Activated CD4-positive, alpha-beta T cell treated with anti-CD3 and anti-CD28 coated beads for 36 hours (primary cell): ENCODE measurements at regions not wholly inside any gene's neighbourhood (a gene's known extent, or its start where the extent isn't known, plus 50 kb on each side); places are given as distances from the start of the nearest gene placed in this dataset.

Source experiments
- ATAC-seq: fragments of 200-7000 bp; cut with Tn5 transposase; one replicate; pipeline ENCODE4 v1.10.0; 2021; ENCODE audit warnings: mild to moderate bottlenecking, moderate library complexity
- CTCF ChIA-PET: fragments of 350-600 bp; sonication (Branson Sonifier 250); formaldehyde crosslinking; loops from one replicate; lab custom pipeline; 2021; ENCODE audit warnings: antibody characterized with exemption; lab: Charles Lee
- POLR2A ChIA-PET: fragments of 350-600 bp; sonication (Branson Sonifier 250); formaldehyde crosslinking; loops from one replicate; lab custom pipeline; 2021; ENCODE audit warnings: antibody characterized with exemption, inconsistent platforms; lab: Charles Lee
- DNase-seq: peaks from one replicate; pipeline ENCODE4 v3.0.0-alpha.2; 2020
- H3K27ac Mint-ChIP-seq: one replicate; pipeline ENCODE4 v1.8.0; 2021; ENCODE audit warnings: mixed read lengths
- H3K27me3 Mint-ChIP-seq: one replicate; pipeline ENCODE4 v1.8.0; 2021; ENCODE audit warnings: mixed read lengths
- H3K36me3 Mint-ChIP-seq: one replicate; pipeline ENCODE4 v1.8.0; 2021; ENCODE audit warnings: low read depth, mixed read lengths
- H3K4me1 Mint-ChIP-seq: one replicate; pipeline ENCODE4 v1.8.0; 2021; ENCODE audit warnings: mixed read lengths
- H3K4me3 Mint-ChIP-seq: one replicate; pipeline ENCODE4 v1.8.0; 2021; ENCODE audit warnings: mild to moderate bottlenecking, moderate library complexity, mixed read lengths
- H3K9me3 Mint-ChIP-seq: one replicate; pipeline ENCODE4 v1.8.0; 2021; ENCODE audit warnings: low read depth, mixed read lengths
- intact Hi-C, 2 experiments: fragments of 100-400 bp; cut with DNase I in 1 of 2; cut with micrococcal nuclease in 1 of 2; formaldehyde crosslinking; loops; one replicate each; pipeline versions ENCODE4 v1.14.2 to v1.15.1; 2022 to 2024; cut with DNase I, micrococcal nuclease

GRCh38 chrX:69110116-69110530 lies 55.1 kb downstream of the PJA1 start:
- intact Hi-C loops: no loop called here
- H3K27ac Mint-ChIP-seq: no peak overlapping the region
- no peaks in the 10 kb centered on the region for H3K36me3 Mint-ChIP-seq
- no peaks in the 10 kb centered on the region for H3K4me1 Mint-ChIP-seq
- ATAC-seq (no peak), DNase-seq (no peak)
- no peaks in the 10 kb centered on the region for H3K9me3 Mint-ChIP-seq
- H3K27me3 Mint-ChIP-seq: peaks cover 4% of the 10 kb centered on the region
- no peak overlapping the region for H3K4me3 Mint-ChIP-seq
- ChIA-PET POLR2A (no interaction called here), CTCF (no interaction called here)

GRCh38 chrX:69109706-69110105 lies 55.5 kb downstream of the PJA1 start:
- no peak for DNase-seq
- Mint-ChIP-seq H3K4me1 (no peaks in the 10 kb centered on the region), H3K27ac (no peak overlapping the region), H3K27me3 (peaks cover 4% of the 10 kb centered on the region), H3K4me3 (no peak overlapping the region), H3K9me3 (no peaks in the 10 kb centered on the region), H3K36me3 (no peaks in the 10 kb centered on the region)
- no peak for ATAC-seq
- ChIA-PET POLR2A (no interaction called here), CTCF (no interaction called here)
- intact Hi-C loops: no loop called here

DNA sequence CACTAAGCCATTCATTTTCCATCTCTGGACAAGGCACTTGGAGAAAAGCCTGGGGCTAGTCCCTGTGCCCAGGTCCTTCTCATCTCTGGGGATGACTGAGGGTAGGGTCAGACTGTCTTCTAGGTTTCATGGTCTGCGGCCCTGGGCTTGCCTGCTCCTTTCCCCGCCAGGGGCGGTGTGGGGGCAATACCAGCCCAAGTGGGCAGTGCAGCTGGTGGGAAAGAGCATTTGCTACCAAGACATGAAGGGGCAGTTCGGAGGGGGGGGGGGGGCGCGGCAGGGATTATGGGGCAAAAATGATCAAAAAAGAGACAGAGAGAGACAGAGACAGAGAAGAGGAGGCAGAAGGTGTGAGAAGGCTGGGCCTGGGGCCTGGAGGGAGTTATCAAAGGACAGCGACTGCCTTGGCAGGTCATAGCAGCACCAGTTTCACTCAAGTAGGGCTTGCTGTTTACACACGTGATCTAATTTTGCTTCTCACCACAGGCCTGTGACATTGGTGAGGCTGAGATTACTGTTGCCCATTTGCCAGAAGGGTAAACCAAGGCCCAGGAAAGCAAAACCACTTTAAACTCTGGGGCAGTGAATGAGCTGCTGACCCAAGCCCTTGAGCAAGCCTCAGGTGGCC lies 56.1 kb downstream of the PJA1 start:
- no peaks in the 10 kb centered on the region for H3K9me3 Mint-ChIP-seq
- no peak overlapping the region for H3K27ac Mint-ChIP-seq
- DNase-seq (no peak), ATAC-seq (no peak)
- H3K4me3 Mint-ChIP-seq: no peak overlapping the region
- CTCF ChIA-PET: no interaction called here
- H3K27me3 Mint-ChIP-seq: peaks cover 4% of the 10 kb centered on the region
- H3K36me3 Mint-ChIP-seq: no peaks in the 10 kb centered on the region
- intact Hi-C loops: no loop called here
- POLR2A ChIA-PET: interaction anchor here (0.7 kb wide), 1 partner anchor 1181 kb away, joined by 3 read pairs; the partner anchor contains the start of genes KIF4A and PDZD11
- no peaks in the 10 kb centered on the region for H3K4me1 Mint-ChIP-seq

- CTCF ChIA-PET: no interaction called here
- Mint-ChIP-seq H3K27ac (no peak overlapping the region), H3K9me3 (no peaks in the 10 kb centered on the region), H3K36me3 (no peaks in the 10 kb centered on the region), H3K4me1 (no peaks in the 10 kb centered on the region), H3K27me3 (peaks cover 4% of the 10 kb centered on the region), H3K4me3 (no peak overlapping the region)
- DNase-seq (no peak), ATAC-seq (no peak)
- POLR2A ChIA-PET: no interaction called here
- intact Hi-C loops: no loop called here
Observed at GRCh38 chrX:69107747-69108401, 57.4 kb downstream of the PJA1 start.

DNA sequence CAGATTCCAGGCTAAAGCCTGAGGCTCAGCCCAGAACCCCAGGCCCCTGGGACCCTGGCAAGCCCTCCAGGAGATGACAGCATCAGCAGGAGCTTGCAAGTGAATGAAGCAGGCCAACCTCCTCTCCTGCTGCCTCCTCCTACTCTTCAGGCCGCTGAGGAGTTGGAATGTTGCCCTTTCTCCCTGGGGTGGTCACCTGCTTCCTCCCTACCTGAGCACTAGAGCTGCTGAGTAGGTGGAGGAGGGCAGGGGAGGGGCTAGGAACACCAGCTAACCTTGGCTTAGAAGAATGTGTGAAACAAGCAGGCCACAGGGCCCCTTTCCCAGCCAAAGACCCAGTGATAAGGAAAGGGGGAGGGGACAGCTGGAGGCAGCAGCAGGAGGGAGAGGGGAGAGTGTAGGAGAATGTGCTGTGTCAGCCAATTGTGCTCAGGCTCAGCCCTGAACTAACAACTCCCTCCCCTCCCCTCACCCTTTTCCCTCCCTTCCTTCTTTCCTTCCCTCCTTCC lies 58.0 kb downstream of the PJA1 start:
- no peaks in the 10 kb centered on the region for H3K9me3 Mint-ChIP-seq

GRCh38 chrX:69104756-69105434 lies 60.4 kb downstream of the PJA1 start:
- Mint-ChIP-seq H3K27me3 (peaks cover 4% of the 10 kb centered on the region), H3K4me1 (no peaks in the 10 kb centered on the region), H3K27ac (no peak overlapping the region), H3K36me3 (no peaks in the 10 kb centered on the region), H3K9me3 (no peaks in the 10 kb centered on the region), H3K4me3 (no peak overlapping the region)
- ChIA-PET POLR2A (no interaction called here), CTCF (interaction anchor here (0.8 to 1.4 kb wide), 2 partner anchors 11 to 15 kb away, joined by 3 read pairs; no protein-coding TSS in a partner anchor)
- intact Hi-C loops: no loop called here
- no peak for DNase-seq
- ATAC-seq: no peak

More for the DNA sequence above, 58.0 kb downstream of the PJA1 start:
- ATAC-seq: no peak
- H3K27me3 Mint-ChIP-seq: peaks cover 4% of the 10 kb centered on the region
- DNase-seq: no peak
- no peak overlapping the region for H3K27ac Mint-ChIP-seq
- CTCF ChIA-PET: no interaction called here
- H3K36me3 Mint-ChIP-seq: no peaks in the 10 kb centered on the region
- no peak overlapping the region for H3K4me3 Mint-ChIP-seq
- POLR2A ChIA-PET: no interaction called here
- intact Hi-C loops: no loop called here
- H3K4me1 Mint-ChIP-seq: no peaks in the 10 kb centered on the region

GRCh38 chrX:69103539-69103938 lies 61.7 kb downstream of the PJA1 start:
- intact Hi-C loops: no loop called here
- H3K4me1 Mint-ChIP-seq: no peaks in the 10 kb centered on the region
- no peaks in the 10 kb centered on the region for H3K36me3 Mint-ChIP-seq
- DNase-seq (no peak), ATAC-seq (no peak)
- ChIA-PET POLR2A (no interaction called here), CTCF (interaction anchor here (0.6 to 0.9 kb wide), 2 partner anchors 13 to 258 kb away, joined by 3 to 4 read pairs; no protein-coding TSS in a partner anchor)
- peaks cover 4% of the 10 kb centered on the region for H3K27me3 Mint-ChIP-seq
- H3K27ac Mint-ChIP-seq: no peak overlapping the region
- H3K9me3 Mint-ChIP-seq: no peaks in the 10 kb centered on the region
- H3K4me3 Mint-ChIP-seq: no peak overlapping the region

- H3K9me3 Mint-ChIP-seq: no peaks in the 10 kb centered on the region
- no peak overlapping the region for H3K4me3 Mint-ChIP-seq
- DNase-seq (no peak), ATAC-seq (no peak)
- ChIA-PET POLR2A (no interaction called here), CTCF (no interaction called here)
- no peaks in the 10 kb centered on the region for H3K4me1 Mint-ChIP-seq
- H3K27me3 Mint-ChIP-seq: peaks cover 2% of the 10 kb centered on the region
- no peak overlapping the region for H3K27ac Mint-ChIP-seq
- H3K36me3 Mint-ChIP-seq: no peaks in the 10 kb centered on the region
- intact Hi-C loops: no loop called here
Observed at GRCh38 chrX:69102612-69103194, 62.5 kb downstream of the PJA1 start.

- CTCF ChIA-PET: no interaction called here
- no peak for ATAC-seq
- no peaks in the 10 kb centered on the region for H3K4me1 Mint-ChIP-seq
- H3K27ac Mint-ChIP-seq: no peak overlapping the region
- POLR2A ChIA-PET: no interaction called here
- no peaks in the 10 kb centered on the region for H3K36me3 Mint-ChIP-seq
- H3K4me3 Mint-ChIP-seq: no peak overlapping the region
- H3K9me3 Mint-ChIP-seq: no peaks in the 10 kb centered on the region
- intact Hi-C loops: no loop called here
- H3K27me3 Mint-ChIP-seq: no peaks in the 10 kb centered on the region
- DNase-seq: no peak
Observed at GRCh38 chrX:69101683-69102251, 63.5 kb downstream of the PJA1 start.

DNA sequence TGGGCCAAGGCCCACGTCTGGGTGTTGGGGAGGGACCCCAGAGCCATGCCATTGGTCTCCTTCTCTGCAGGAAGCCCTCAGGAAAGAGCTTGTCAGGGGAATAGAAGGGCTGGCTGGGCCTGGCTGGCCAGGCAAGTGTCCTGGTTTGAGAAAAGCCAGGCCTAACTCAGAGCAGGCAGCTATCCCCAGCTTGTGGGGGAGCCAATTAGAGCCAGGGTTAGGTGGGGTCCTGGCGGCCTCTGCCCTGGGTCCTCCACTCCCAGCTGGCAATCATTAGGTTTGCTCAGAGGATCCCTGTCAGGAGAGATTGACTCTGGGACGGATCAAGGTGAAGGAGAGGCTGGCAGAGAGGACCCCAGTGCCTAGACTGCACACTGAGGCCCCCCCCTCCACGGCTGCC lies 64.8 kb downstream of the PJA1 start:
- no peaks in the 10 kb centered on the region for H3K36me3 Mint-ChIP-seq
- no peaks in the 10 kb centered on the region for H3K9me3 Mint-ChIP-seq
- H3K4me3 Mint-ChIP-seq: no peak overlapping the region
- POLR2A ChIA-PET: no interaction called here
- DNase-seq: no peak
- no peak overlapping the region for H3K27ac Mint-ChIP-seq
- H3K4me1 Mint-ChIP-seq: no peaks in the 10 kb centered on the region
- no peaks in the 10 kb centered on the region for H3K27me3 Mint-ChIP-seq
- no peak for ATAC-seq
- intact Hi-C loops: no loop called here
- CTCF ChIA-PET: interaction anchor here (0.7 kb wide), 1 partner anchor 417 kb away, joined by 4 read pairs; no protein-coding TSS in a partner anchor

- Mint-ChIP-seq H3K36me3 (no peaks in the 10 kb centered on the region), H3K27ac (no peak overlapping the region), H3K4me3 (no peak overlapping the region), H3K4me1 (no peaks in the 10 kb centered on the region), H3K9me3 (no peaks in the 10 kb centered on the region), H3K27me3 (no peaks in the 10 kb centered on the region)
- intact Hi-C loops: no loop called here
- DNase-seq (no peak), ATAC-seq (no peak)
- ChIA-PET CTCF (no interaction called here), POLR2A (no interaction called here)
Observed at GRCh38 chrX:69097451-69098236, 67.6 kb downstream of the PJA1 start.
